ENCODE measurements at regions not wholly inside any gene's neighbourhood (a gene's known extent, or its start where the extent isn't known, plus 50 kb on each side); places are given as distances from the start of the nearest gene placed in this dataset.

DNA sequence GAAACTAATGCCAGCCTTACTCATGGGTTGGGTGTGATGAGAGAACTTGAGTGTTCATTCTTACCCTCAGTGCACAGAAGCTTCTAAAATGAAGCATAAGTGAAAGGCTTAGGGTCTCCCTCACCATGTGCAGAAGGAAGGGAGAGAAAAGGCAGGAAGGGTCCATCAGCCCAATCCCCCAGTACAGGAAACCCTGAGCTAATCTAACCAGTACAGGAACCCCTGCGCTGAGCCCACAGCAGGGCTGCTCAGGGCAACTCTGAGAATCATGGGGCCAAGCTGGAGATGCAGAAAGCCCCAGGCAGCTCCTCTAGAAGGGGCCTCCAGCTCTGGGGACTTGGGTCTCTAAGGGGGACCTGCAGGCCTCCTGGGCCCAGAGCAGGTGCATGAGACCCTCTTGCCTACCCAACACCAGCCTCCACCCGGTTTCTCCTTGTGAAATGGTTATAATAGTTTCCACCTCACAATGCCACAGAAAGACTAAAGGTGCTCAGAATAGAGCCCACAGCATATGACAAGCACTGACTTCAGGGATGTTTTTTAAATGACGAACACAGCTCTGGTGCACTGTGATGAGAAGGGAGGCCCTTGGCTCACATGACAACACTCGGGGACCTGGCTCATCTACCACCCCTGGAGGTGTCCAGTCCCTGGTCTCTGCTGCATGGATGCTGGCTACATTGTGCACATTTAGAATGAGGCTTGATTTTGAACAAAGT, 190.1 kb downstream of the ACTL7B start:
- H3K9me2 ChIP-seq (ENCODE audit: insufficient read depth): peaks cover 10% of the 10 kb centered on the region; the same call in 1 of the 2 replicates
- H3K4me1 ChIP-seq (ENCODE audit: insufficient read depth): peaks cover 4% of the 10 kb centered on the region; the same call in 1 of the 2 replicates
- no peaks in the 10 kb centered on the region for H3K27me3 ChIP-seq (ENCODE audit: insufficient read depth)
- H3K79me2 ChIP-seq (replicated peaks; ENCODE audit: insufficient read depth): no peaks in the 10 kb centered on the region
- H3K4me3 ChIP-seq: no peak overlapping the region
- peaks cover 19% of the 10 kb centered on the region for H3K9me3 Mint-ChIP-seq
- H3K36me3 ChIP-seq (ENCODE audit: insufficient read depth): no peaks in the 10 kb centered on the region
- no peak for TF ChIP-seq JUNB (IDR thresholded peaks at IDR 0.05; ENCODE audit: unreplicated experiment)
- TF ChIP-seq, protein P1, sequence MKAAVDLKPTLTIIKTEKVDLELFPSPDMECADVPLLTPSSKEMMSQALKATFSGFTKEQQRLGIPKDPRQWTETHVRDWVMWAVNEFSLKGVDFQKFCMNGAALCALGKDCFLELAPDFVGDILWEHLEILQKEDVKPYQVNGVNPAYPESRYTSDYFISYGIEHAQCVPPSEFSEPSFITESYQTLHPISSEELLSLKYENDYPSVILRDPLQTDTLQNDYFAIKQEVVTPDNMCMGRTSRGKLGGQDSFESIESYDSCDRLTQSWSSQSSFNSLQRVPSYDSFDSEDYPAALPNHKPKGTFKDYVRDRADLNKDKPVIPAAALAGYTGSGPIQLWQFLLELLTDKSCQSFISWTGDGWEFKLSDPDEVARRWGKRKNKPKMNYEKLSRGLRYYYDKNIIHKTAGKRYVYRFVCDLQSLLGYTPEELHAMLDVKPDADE (IDR thresholded peaks at IDR 0.05): no peak
- TF ChIP-seq NANOG (IDR thresholded peaks at IDR 0.05; ENCODE audit: borderline replicate concordance): no peak
- TF ChIP-seq EZH2 (IDR thresholded peaks at IDR 0.05; ENCODE audit: low read depth, unreplicated experiment): no peak
- TF ChIP-seq, protein P2, sequence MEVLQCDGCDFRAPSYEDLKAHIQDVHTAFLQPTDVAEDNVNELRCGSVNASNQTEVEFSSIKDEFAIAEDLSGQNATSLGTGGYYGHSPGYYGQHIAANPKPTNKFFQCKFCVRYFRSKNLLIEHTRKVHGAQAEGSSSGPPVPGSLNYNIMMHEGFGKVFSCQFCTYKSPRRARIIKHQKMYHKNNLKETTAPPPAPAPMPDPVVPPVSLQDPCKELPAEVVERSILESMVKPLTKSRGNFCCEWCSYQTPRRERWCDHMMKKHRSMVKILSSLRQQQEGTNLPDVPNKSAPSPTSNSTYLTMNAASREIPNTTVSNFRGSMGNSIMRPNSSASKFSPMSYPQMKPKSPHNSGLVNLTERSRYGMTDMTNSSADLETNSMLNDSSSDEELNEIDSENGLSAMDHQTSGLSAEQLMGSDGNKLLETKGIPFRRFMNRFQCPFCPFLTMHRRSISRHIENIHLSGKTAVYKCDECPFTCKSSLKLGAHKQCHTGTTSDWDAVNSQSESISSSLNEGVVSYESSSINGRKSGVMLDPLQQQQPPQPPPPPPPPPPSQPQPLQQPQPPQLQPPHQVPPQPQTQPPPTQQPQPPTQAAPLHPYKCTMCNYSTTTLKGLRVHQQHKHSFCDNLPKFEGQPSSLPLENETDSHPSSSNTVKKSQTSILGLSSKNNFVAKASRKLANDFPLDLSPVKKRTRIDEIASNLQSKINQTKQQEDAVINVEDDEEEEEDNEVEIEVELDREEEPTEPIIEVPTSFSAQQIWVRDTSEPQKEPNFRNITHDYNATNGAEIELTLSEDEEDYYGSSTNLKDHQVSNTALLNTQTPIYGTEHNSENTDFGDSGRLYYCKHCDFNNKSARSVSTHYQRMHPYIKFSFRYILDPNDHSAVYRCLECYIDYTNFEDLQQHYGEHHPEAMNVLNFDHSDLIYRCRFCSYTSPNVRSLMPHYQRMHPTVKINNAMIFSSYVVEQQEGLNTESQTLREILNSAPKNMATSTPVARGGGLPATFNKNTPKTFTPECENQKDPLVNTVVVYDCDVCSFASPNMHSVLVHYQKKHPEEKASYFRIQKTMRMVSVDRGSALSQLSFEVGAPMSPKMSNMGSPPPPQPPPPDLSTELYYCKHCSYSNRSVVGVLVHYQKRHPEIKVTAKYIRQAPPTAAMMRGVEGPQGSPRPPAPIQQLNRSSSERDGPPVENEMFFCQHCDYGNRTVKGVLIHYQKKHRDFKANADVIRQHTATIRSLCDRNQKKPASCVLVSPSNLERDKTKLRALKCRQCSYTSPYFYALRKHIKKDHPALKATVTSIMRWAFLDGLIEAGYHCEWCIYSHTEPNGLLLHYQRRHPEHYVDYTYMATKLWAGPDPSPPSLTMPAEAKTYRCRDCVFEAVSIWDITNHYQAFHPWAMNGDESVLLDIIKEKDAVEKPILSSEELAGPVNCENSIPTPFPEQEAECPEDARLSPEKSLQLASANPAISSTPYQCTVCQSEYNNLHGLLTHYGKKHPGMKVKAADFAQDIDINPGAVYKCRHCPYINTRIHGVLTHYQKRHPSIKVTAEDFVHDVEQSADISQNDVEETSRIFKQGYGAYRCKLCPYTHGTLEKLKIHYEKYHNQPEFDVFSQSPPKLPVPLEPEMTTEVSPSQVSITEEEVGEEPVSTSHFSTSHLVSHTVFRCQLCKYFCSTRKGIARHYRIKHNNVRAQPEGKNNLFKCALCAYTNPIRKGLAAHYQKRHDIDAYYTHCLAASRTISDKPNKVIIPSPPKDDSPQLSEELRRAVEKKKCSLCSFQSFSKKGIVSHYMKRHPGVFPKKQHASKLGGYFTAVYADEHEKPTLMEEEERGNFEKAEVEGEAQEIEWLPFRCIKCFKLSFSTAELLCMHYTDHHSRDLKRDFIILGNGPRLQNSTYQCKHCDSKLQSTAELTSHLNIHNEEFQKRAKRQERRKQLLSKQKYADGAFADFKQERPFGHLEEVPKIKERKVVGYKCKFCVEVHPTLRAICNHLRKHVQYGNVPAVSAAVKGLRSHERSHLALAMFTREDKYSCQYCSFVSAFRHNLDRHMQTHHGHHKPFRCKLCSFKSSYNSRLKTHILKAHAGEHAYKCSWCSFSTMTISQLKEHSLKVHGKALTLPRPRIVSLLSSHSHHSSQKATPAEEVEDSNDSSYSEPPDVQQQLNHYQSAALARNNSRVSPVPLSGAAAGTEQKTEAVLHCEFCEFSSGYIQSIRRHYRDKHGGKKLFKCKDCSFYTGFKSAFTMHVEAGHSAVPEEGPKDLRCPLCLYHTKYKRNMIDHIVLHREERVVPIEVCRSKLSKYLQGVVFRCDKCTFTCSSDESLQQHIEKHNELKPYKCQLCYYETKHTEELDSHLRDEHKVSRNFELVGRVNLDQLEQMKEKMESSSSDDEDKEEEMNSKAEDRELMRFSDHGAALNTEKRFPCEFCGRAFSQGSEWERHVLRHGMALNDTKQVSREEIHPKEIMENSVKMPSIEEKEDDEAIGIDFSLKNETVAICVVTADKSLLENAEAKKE (CRISPR knock-in tag; IDR thresholded peaks at IDR 0.05): no peak
- TF ChIP-seq, protein P3, sequence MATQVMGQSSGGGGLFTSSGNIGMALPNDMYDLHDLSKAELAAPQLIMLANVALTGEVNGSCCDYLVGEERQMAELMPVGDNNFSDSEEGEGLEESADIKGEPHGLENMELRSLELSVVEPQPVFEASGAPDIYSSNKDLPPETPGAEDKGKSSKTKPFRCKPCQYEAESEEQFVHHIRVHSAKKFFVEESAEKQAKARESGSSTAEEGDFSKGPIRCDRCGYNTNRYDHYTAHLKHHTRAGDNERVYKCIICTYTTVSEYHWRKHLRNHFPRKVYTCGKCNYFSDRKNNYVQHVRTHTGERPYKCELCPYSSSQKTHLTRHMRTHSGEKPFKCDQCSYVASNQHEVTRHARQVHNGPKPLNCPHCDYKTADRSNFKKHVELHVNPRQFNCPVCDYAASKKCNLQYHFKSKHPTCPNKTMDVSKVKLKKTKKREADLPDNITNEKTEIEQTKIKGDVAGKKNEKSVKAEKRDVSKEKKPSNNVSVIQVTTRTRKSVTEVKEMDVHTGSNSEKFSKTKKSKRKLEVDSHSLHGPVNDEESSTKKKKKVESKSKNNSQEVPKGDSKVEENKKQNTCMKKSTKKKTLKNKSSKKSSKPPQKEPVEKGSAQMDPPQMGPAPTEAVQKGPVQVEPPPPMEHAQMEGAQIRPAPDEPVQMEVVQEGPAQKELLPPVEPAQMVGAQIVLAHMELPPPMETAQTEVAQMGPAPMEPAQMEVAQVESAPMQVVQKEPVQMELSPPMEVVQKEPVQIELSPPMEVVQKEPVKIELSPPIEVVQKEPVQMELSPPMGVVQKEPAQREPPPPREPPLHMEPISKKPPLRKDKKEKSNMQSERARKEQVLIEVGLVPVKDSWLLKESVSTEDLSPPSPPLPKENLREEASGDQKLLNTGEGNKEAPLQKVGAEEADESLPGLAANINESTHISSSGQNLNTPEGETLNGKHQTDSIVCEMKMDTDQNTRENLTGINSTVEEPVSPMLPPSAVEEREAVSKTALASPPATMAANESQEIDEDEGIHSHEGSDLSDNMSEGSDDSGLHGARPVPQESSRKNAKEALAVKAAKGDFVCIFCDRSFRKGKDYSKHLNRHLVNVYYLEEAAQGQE (IDR thresholded peaks at IDR 0.05; ENCODE audit: unreplicated experiment): no peak
- TF ChIP-seq ZNF331 (CRISPR knock-in tag; IDR thresholded peaks at IDR 0.05; ENCODE audit: low read depth): no peak
- TF ChIP-seq, protein P4, sequence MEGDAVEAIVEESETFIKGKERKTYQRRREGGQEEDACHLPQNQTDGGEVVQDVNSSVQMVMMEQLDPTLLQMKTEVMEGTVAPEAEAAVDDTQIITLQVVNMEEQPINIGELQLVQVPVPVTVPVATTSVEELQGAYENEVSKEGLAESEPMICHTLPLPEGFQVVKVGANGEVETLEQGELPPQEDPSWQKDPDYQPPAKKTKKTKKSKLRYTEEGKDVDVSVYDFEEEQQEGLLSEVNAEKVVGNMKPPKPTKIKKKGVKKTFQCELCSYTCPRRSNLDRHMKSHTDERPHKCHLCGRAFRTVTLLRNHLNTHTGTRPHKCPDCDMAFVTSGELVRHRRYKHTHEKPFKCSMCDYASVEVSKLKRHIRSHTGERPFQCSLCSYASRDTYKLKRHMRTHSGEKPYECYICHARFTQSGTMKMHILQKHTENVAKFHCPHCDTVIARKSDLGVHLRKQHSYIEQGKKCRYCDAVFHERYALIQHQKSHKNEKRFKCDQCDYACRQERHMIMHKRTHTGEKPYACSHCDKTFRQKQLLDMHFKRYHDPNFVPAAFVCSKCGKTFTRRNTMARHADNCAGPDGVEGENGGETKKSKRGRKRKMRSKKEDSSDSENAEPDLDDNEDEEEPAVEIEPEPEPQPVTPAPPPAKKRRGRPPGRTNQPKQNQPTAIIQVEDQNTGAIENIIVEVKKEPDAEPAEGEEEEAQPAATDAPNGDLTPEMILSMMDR (conservative IDR thresholded peaks at IDR 0.05; ENCODE audit: low read depth in 2 of 2): no peak
- no peak for TF ChIP-seq CREB1 (CRISPR knock-in tag; IDR thresholded peaks at IDR 0.05; ENCODE audit: low read depth)
- no peak for TF ChIP-seq ZNF114 (CRISPR knock-in tag; IDR thresholded peaks at IDR 0.05)
- TF ChIP-seq POLR2AphosphoS5 (IDR thresholded peaks at IDR 0.05; ENCODE audit: low read depth): no peak
- no peak for TF ChIP-seq EZH2phosphoT487 (IDR thresholded peaks at IDR 0.05; ENCODE audit: unreplicated experiment)
- TF ChIP-seq STAT1 (IDR thresholded peaks at IDR 0.05; ENCODE audit: unreplicated experiment): no peak
- no peaks in the 10 kb centered on the region for H3F3A ChIP-seq (replicated peaks; ENCODE audit: low read depth)
- no peak overlapping the region for H2AFZ ChIP-seq
- no peak for ATAC-seq
- no peak for DNase-seq (ENCODE audit: low spot score)
- peaks cover 21% of the 10 kb centered on the region for H3K4me1 Mint-ChIP-seq
- no peak overlapping the region for H3K4me2 ChIP-seq
- no peak overlapping the region for H3K27ac ChIP-seq (ENCODE audit: low read depth)
- peaks cover 12% of the 10 kb centered on the region for H3K36me3 Mint-ChIP-seq (ENCODE audit: low read depth)
- peaks cover 3% of the 10 kb centered on the region for H3K27me3 Mint-ChIP-seq (ENCODE audit: insufficient read depth, low read depth, poor library complexity)
- no peaks in the 10 kb centered on the region for H4K20me1 ChIP-seq (replicated peaks; ENCODE audit: insufficient read depth)
- H3K4me3 Mint-ChIP-seq: no peak overlapping the region
- no peak overlapping the region for H3K27ac Mint-ChIP-seq

Measured in GM23338 (cell line).